Ascending aorta (tissue), 2 donors: ENCODE measurements at regions not wholly inside any gene's neighbourhood (a gene's known extent, or its start where the extent isn't known, plus 50 kb on each side); places are given as distances from the start of the nearest gene placed in this dataset.

Experiments used
- DNase-seq, 2 donors: peaks; one replicate each; pipeline ENCODE4 v3.0.0-alpha.2; 2019; ENCODE audit warnings: low spot score in 2 of 2
- H3K27ac ChIP-seq, 2 donors: fragments of 200-600 bp; sonication (generic); one replicate each; pipeline ENCODE4 v1.5.1; 2016 to 2017; ENCODE audit warnings: mild to moderate bottlenecking in 1 of 2
- H3K27me3 ChIP-seq: fragments of 200-600 bp; sonication (generic); one replicate; pipeline ENCODE4 v1.5.1; 2017
- H3K36me3 ChIP-seq, 2 donors: fragments of 200-600 bp; sonication (generic); one replicate each; pipeline ENCODE4 v1.5.1; 2016
- H3K4me1 ChIP-seq, 2 donors: fragments of 200-600 bp; sonication (generic); one replicate each; pipeline ENCODE4 v1.5.1; 2016 to 2017; ENCODE audit warnings: mild to moderate bottlenecking in 1 of 2
- H3K4me3 ChIP-seq, 2 donors: fragments of 200-600 bp; sonication (generic); one replicate each; pipeline ENCODE4 v1.5.1; 2016 to 2017; ENCODE audit warnings: mild to moderate bottlenecking in 1 of 2
- H3K9me3 ChIP-seq, 2 donors: fragments of 200-600 bp; sonication (generic); one replicate each; pipeline ENCODE4 v1.5.1; 2016
- CTCF ChIP-seq, 3 experiments: fragments of 200-600 bp in 2 of 3; fragments of 450-650 bp in 1 of 3; sonication (generic) in 2 of 3; IDR thresholded peaks; one replicate each; pipeline ENCODE4 v1.5.1; 2016 to 2019; ENCODE audit warnings: antibody characterized with exemption in 3 of 3, mild to moderate bottlenecking in 1 of 3, moderate library complexity in 1 of 3
- intact Hi-C: fragments of 100-400 bp; cut with DNase I; formaldehyde crosslinking; loops from one replicate; pipeline ENCODE4 v1.15.1; 2023

DNA sequence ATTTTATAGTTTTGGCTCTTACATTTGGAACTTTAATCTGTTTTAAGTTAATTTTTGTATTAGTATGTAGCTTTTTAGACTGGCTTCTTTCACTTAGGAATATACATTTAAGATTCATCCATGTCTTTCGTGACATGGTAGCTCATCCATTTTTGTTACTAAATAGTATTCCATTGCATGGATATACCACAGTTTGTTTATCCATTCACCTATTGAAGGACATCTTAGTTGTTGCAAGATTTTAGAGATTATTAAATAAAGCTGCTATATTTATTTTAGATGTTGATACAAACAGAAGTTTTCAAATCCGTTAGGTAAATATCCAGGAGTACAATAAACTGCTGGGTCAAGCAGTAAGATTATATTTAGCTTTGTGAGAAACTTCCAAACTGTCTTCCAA lies 58.0 kb upstream of the ZNF521 start:
- Histone ChIP-seq H3K4me3 (no peak overlapping the region), H3K9me3 (no peaks in the 10 kb centered on the region), H3K4me1 (no peaks in the 10 kb centered on the region), H3K27ac (no peak overlapping the region), H3K36me3 (no peaks in the 10 kb centered on the region), H3K27me3 (no peaks in the 10 kb centered on the region)
- TF ChIP-seq CTCF (IDR thresholded peaks at IDR 0.05) = no peak
- intact Hi-C loops = no loop called here
- no peak for DNase-seq

DNA sequence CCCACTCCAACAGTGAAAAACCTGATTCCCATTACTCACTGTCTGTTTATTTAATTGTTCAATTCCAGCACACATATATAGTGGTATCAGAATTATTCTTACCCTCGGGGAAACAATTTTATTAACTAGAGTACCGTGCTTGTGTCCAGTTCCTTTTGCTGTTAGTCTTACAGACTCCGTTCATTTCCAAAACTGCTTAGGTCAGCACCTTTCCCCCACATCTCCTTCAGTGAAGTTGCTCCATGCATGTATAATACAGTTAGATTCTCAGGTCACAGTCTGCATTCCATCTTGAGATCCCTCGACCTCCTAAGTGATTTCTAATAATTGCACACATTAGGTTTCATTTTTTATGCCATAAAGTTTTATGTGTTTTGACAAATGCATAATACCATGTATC lies 56.3 kb upstream of the ZNF521 start:
- Histone ChIP-seq H3K27me3 (no peaks in the 10 kb centered on the region), H3K27ac (no peak overlapping the region), H3K36me3 (no peaks in the 10 kb centered on the region), H3K9me3 (no peaks in the 10 kb centered on the region), H3K4me1 (no peaks in the 10 kb centered on the region), H3K4me3 (no peak overlapping the region)
- TF ChIP-seq CTCF (IDR thresholded peaks at IDR 0.05) = no peak
- no peak for DNase-seq
- intact Hi-C loops = no loop called here
